ENCODE measurements at regions not wholly inside any gene's neighbourhood (a gene's known extent, or its start where the extent isn't known, plus 50 kb on each side); places are given as distances from the start of the nearest gene placed in this dataset.

DNA sequence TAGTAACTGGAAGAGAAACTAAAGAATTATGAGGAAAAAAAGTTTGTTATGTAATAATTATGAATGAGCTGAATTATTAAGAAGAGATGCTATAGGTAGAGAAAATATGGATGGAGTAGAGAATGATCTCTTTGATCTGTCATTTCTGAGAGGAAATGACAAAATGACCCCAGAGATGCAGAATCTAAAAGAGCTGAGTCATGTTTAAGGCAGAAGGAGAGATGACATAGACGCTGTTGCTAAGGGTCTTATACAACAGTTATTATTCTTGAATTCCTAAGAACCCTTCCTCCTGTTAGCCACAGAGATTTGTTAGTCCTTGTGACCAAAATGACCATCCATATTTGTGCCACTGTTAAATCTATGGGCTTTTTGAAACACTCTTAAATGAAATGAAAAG, 58.3 kb upstream of the FREM2 start:
- H3K27me3 ChIP-seq (ENCODE audit: control insufficient read depth, insufficient read depth, low read length), result no peaks in the 10 kb centered on the region
- ChIA-PET CTCF (interaction anchor here (0.6 kb wide), 1 partner anchor 1373 kb away, joined by 3 read pairs; no protein-coding TSS in a partner anchor), POLR2A (no interaction called here)
- no peaks in the 10 kb centered on the region for H3K36me3 ChIP-seq (ENCODE audit: control insufficient read depth, insufficient read depth, low read length)
- TF ChIP-seq, protein P1, sequence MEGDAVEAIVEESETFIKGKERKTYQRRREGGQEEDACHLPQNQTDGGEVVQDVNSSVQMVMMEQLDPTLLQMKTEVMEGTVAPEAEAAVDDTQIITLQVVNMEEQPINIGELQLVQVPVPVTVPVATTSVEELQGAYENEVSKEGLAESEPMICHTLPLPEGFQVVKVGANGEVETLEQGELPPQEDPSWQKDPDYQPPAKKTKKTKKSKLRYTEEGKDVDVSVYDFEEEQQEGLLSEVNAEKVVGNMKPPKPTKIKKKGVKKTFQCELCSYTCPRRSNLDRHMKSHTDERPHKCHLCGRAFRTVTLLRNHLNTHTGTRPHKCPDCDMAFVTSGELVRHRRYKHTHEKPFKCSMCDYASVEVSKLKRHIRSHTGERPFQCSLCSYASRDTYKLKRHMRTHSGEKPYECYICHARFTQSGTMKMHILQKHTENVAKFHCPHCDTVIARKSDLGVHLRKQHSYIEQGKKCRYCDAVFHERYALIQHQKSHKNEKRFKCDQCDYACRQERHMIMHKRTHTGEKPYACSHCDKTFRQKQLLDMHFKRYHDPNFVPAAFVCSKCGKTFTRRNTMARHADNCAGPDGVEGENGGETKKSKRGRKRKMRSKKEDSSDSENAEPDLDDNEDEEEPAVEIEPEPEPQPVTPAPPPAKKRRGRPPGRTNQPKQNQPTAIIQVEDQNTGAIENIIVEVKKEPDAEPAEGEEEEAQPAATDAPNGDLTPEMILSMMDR (IDR thresholded peaks at IDR 0.05; ENCODE audit: insufficient read depth, low read depth, low read length), result no peak
- no peak overlapping the region for H3K4me3 ChIP-seq (ENCODE audit: low read depth, low read length)
- no peak for DNase-seq (ENCODE audit: low read depth)

- TF ChIP-seq, protein P1 (IDR thresholded peaks at IDR 0.05; ENCODE audit: insufficient read depth, low read depth, low read length), result no peak
- no peak overlapping the region for H3K4me3 ChIP-seq (ENCODE audit: low read depth, low read length)
These were observed 56.1 kb upstream of the FREM2 start for GRCh38 chr13:38630780-38631179.

GRCh38 chr13:38635030-38635429, 51.8 kb upstream of the FREM2 start:
- no peaks in the 10 kb centered on the region for H3K27me3 ChIP-seq (ENCODE audit: control insufficient read depth, insufficient read depth, low read length)
- POLR2A ChIA-PET, result no interaction called here
- CTCF ChIA-PET, result no interaction called here
- DNase-seq (ENCODE audit: low read depth), result no peak
- no peaks in the 10 kb centered on the region for H3K36me3 ChIP-seq (ENCODE audit: control insufficient read depth, insufficient read depth, low read length)
- H3K4me3 ChIP-seq (ENCODE audit: low read depth, low read length), result no peak overlapping the region
- TF ChIP-seq, protein P1 (IDR thresholded peaks at IDR 0.05; ENCODE audit: insufficient read depth, low read depth, low read length), result no peak

More at GRCh38 chr13:38630780-38631179, 56.1 kb upstream of the FREM2 start:
- no peak for DNase-seq (ENCODE audit: low read depth)
- POLR2A ChIA-PET, result no interaction called here
- H3K36me3 ChIP-seq (ENCODE audit: control insufficient read depth, insufficient read depth, low read length), result no peaks in the 10 kb centered on the region
- H3K27me3 ChIP-seq (ENCODE audit: control insufficient read depth, insufficient read depth, low read length), result no peaks in the 10 kb centered on the region
- CTCF ChIA-PET, result no interaction called here

GRCh38 chr13:38636073-38636472, 50.8 kb upstream of the FREM2 start:
- no peaks in the 10 kb centered on the region for H3K27me3 ChIP-seq (ENCODE audit: control insufficient read depth, insufficient read depth, low read length)
- DNase-seq (ENCODE audit: low read depth), result no peak
- no peaks in the 10 kb centered on the region for H3K36me3 ChIP-seq (ENCODE audit: control insufficient read depth, insufficient read depth, low read length)
- TF ChIP-seq, protein P1 (IDR thresholded peaks at IDR 0.05; ENCODE audit: insufficient read depth, low read depth, low read length), result no peak
- POLR2A ChIA-PET, result no interaction called here
- H3K4me3 ChIP-seq (ENCODE audit: low read depth, low read length), result no peak overlapping the region
- CTCF ChIA-PET, result no interaction called here

GRCh38 chr13:38636761-38637160, 50.1 kb upstream of the FREM2 start:
- H3K36me3 ChIP-seq (ENCODE audit: control insufficient read depth, insufficient read depth, low read length), result no peaks in the 10 kb centered on the region
- no peak overlapping the region for H3K4me3 ChIP-seq (ENCODE audit: low read depth, low read length)
- TF ChIP-seq, protein P1 (IDR thresholded peaks at IDR 0.05; ENCODE audit: insufficient read depth, low read depth, low read length), result no peak
- no peak for DNase-seq (ENCODE audit: low read depth)
- ChIA-PET POLR2A (no interaction called here), CTCF (no interaction called here)
- no peaks in the 10 kb centered on the region for H3K27me3 ChIP-seq (ENCODE audit: control insufficient read depth, insufficient read depth, low read length)

Data from BJ (cell line).